HL-60 (cell line): ENCODE measurements at regions not wholly inside any gene's neighbourhood (a gene's known extent, or its start where the extent isn't known, plus 50 kb on each side); places are given as distances from the start of the nearest gene placed in this dataset.

ENCODE experiments used
- GABPA ChIP-seq: IDR thresholded peaks from 2 replicates; pipeline ENCODE4 v1.6.1; 2012; ENCODE audit warnings: low read depth
- POLR2AphosphoS5 ChIP-seq: IDR thresholded peaks from 2 replicates; pipeline ENCODE4 v1.6.1; 2012; ENCODE audit warnings: low read depth
- REST ChIP-seq: IDR thresholded peaks from 2 replicates; pipeline ENCODE4 v1.6.1; 2012; ENCODE audit warnings: low read depth; ENCODE audit not compliant: insufficient replicate concordance
- SPI1 ChIP-seq: IDR thresholded peaks from 2 replicates; pipeline ENCODE4 v1.6.1; 2012; ENCODE audit warnings: low read depth, mild to moderate bottlenecking, borderline replicate concordance
- TF ChIP-seq, protein P1 (sequence below): IDR thresholded peaks from one replicate; pipeline ENCODE4 v1.5.1; 2011; ENCODE audit warnings: low read length, control low read depth, inconsistent platforms; ENCODE audit not compliant: insufficient read depth

- TF ChIP-seq, protein P1, sequence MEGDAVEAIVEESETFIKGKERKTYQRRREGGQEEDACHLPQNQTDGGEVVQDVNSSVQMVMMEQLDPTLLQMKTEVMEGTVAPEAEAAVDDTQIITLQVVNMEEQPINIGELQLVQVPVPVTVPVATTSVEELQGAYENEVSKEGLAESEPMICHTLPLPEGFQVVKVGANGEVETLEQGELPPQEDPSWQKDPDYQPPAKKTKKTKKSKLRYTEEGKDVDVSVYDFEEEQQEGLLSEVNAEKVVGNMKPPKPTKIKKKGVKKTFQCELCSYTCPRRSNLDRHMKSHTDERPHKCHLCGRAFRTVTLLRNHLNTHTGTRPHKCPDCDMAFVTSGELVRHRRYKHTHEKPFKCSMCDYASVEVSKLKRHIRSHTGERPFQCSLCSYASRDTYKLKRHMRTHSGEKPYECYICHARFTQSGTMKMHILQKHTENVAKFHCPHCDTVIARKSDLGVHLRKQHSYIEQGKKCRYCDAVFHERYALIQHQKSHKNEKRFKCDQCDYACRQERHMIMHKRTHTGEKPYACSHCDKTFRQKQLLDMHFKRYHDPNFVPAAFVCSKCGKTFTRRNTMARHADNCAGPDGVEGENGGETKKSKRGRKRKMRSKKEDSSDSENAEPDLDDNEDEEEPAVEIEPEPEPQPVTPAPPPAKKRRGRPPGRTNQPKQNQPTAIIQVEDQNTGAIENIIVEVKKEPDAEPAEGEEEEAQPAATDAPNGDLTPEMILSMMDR, result no peak
- TF ChIP-seq POLR2AphosphoS5, result no peak
- no peak for TF ChIP-seq REST
- no peak for TF ChIP-seq SPI1
- no peak for TF ChIP-seq GABPA
Observed at GRCh38 chr1:187096689-187097088, 267.9 kb downstream of the PLA2G4A start.
